Muscle of leg (tissue), 3 donors: ENCODE measurements at regions not wholly inside any gene's neighbourhood (a gene's known extent, or its start where the extent isn't known, plus 50 kb on each side); places are given as distances from the start of the nearest gene placed in this dataset.
A peak's percentile ranks its signal among the peaks of the same experiment; 100 is the strongest.
"Not testable (repeated sequence)": the region's sequence is repeated elsewhere in the genome, so short reads cannot be mapped to it uniquely, and the experiment has no call there.

Experiments
- DNase-seq: peaks from one replicate; pipeline ENCODE4 v3.0.0; 2013
- H3K27ac ChIP-seq: one replicate; pipeline ENCODE4 v1.5.1; 2013; ENCODE audit warnings: mild to moderate bottlenecking, low read length, control low read depth
- H3K27me3 ChIP-seq: one replicate; pipeline ENCODE4 v1.6.1; 2013; ENCODE audit warnings: low read length; ENCODE audit not compliant: control insufficient read depth, insufficient read depth
- H3K36me3 ChIP-seq: one replicate; pipeline ENCODE4 v1.6.1; 2013; ENCODE audit warnings: low read length; ENCODE audit not compliant: control insufficient read depth, insufficient read depth
- H3K4me1 ChIP-seq: one replicate; pipeline ENCODE4 v1.6.1; 2013; ENCODE audit warnings: low read length; ENCODE audit not compliant: control insufficient read depth, insufficient read depth
- H3K4me3 ChIP-seq: one replicate; pipeline ENCODE4 v1.5.1; 2013; ENCODE audit warnings: low read length, control low read depth
- H3K9me3 ChIP-seq: replicated peaks from 2 replicates; pipeline ENCODE4 v1.6.1; 2013; ENCODE audit warnings: low read depth, low read length; ENCODE audit not compliant: control insufficient read depth
- WGBS: methylation state at CpG from one replicate; pipeline ENCODE4 v1.1.5; 2013; ENCODE audit warnings: missing lambda C conversion rate; ENCODE audit not compliant: insufficient coverage; 5-methylcytosine and 5-hydroxymethylcytosine counted together

GRCh38 chr12:114172135-114172534 is 206.0 kb upstream of the RBM19 start:
- H3K27me3 ChIP-seq, result no peaks in the 10 kb centered on the region
- no peaks in the 10 kb centered on the region for H3K4me1 ChIP-seq
- WGBS, result 75% methylated on average over 1 of the region's 4 CpGs
- H3K27ac ChIP-seq, result no peak overlapping the region
- DNase-seq, result no peak
- H3K4me3 ChIP-seq, result no peak overlapping the region
- no peaks in the 10 kb centered on the region for H3K9me3 ChIP-seq
- no peaks in the 10 kb centered on the region for H3K36me3 ChIP-seq

- H3K4me3 ChIP-seq, result no peak overlapping the region
- H3K9me3 ChIP-seq, result no peaks in the 10 kb centered on the region
- no peaks in the 10 kb centered on the region for H3K4me1 ChIP-seq
- H3K36me3 ChIP-seq, result no peaks in the 10 kb centered on the region
- H3K27ac ChIP-seq, result no peak overlapping the region
- WGBS, result 49% methylated on average over 2 of the region's 2 CpGs
- peaks cover 4% of the 10 kb centered on the region for H3K27me3 ChIP-seq
- no peak for DNase-seq
Measured at GRCh38 chr12:114168061-114168460, 201.9 kb upstream of the RBM19 start.

GRCh38 chr12:114167431-114167830 is 201.3 kb upstream of the RBM19 start:
- Histone ChIP-seq H3K9me3 (no peaks in the 10 kb centered on the region), H3K4me1 (no peaks in the 10 kb centered on the region), H3K27ac (no peak overlapping the region), H3K4me3 (no peak overlapping the region), H3K36me3 (no peaks in the 10 kb centered on the region), H3K27me3 (peaks cover 4% of the 10 kb centered on the region)
- 100% methylated on average over 1 of the region's 1 CpG for WGBS
- no peak for DNase-seq

- DNase-seq, result peak; percentile 63
- Histone ChIP-seq H3K9me3 (no peaks in the 10 kb centered on the region), H3K27me3 (peaks cover 4% of the 10 kb centered on the region), H3K4me1 (no peaks in the 10 kb centered on the region), H3K36me3 (no peaks in the 10 kb centered on the region), H3K27ac (no peak overlapping the region), H3K4me3 (no peak overlapping the region)
- 0% methylated on average over 1 of the region's 7 CpGs for WGBS
Measured at GRCh38 chr12:114166362-114166761, 200.2 kb upstream of the RBM19 start.

GRCh38 chr12:114165921-114166320 is 199.8 kb upstream of the RBM19 start:
- Histone ChIP-seq H3K9me3 (no peaks in the 10 kb centered on the region), H3K27ac (no peak overlapping the region), H3K4me1 (no peaks in the 10 kb centered on the region), H3K4me3 (no peak overlapping the region), H3K36me3 (no peaks in the 10 kb centered on the region), H3K27me3 (peaks cover 4% of the 10 kb centered on the region)
- DNase-seq, result no peak
- no CpG with 5 or more reads among the region's 1 CpG for WGBS

- H3K4me3 ChIP-seq, result no peak overlapping the region
- no peaks in the 10 kb centered on the region for H3K9me3 ChIP-seq
- H3K4me1 ChIP-seq, result no peaks in the 10 kb centered on the region
- no CpG with 5 or more reads among the region's 4 CpGs for WGBS
- DNase-seq, result no peak
- no peak overlapping the region for H3K27ac ChIP-seq
- H3K27me3 ChIP-seq, result peaks cover 4% of the 10 kb centered on the region
- H3K36me3 ChIP-seq, result no peaks in the 10 kb centered on the region
Measured at GRCh38 chr12:114164351-114164750, 198.2 kb upstream of the RBM19 start.

GRCh38 chr12:114163771-114164170 is 197.6 kb upstream of the RBM19 start:
- Histone ChIP-seq H3K9me3 (no peaks in the 10 kb centered on the region), H3K27me3 (peaks cover 4% of the 10 kb centered on the region), H3K27ac (no peak overlapping the region), H3K4me3 (no peak overlapping the region), H3K36me3 (no peaks in the 10 kb centered on the region), H3K4me1 (no peaks in the 10 kb centered on the region)
- DNase-seq, result no peak
- WGBS, result 100% methylated on average over 1 of the region's 4 CpGs

DNA sequence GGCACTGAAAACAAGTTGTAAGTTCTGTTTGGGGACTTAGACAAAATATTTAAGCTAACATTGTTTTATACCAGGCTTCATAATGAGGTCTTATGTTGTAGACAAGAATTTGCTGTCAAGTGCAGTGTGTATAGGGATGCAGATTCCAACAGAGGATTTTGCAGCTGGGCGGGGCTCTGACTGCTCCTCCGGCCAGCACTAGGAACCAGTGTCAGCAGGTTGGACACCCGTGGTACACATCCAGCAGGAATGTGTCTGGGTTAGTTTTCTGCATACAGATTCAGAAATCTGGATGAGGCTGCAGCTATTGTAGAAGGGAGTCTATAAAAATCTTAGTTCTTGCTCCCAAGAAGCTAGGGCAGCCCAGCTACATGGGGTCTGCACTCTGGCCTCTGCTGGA is 194.3 kb upstream of the RBM19 start:
- no peak for DNase-seq
- H3K9me3 ChIP-seq, result no peaks in the 10 kb centered on the region
- no peaks in the 10 kb centered on the region for H3K36me3 ChIP-seq
- no peak overlapping the region for H3K27ac ChIP-seq
- H3K4me3 ChIP-seq, result no peak overlapping the region
- H3K27me3 ChIP-seq, result peaks cover 3% of the 10 kb centered on the region
- no peaks in the 10 kb centered on the region for H3K4me1 ChIP-seq
- 53% methylated on average over 3 of the region's 3 CpGs for WGBS

DNA sequence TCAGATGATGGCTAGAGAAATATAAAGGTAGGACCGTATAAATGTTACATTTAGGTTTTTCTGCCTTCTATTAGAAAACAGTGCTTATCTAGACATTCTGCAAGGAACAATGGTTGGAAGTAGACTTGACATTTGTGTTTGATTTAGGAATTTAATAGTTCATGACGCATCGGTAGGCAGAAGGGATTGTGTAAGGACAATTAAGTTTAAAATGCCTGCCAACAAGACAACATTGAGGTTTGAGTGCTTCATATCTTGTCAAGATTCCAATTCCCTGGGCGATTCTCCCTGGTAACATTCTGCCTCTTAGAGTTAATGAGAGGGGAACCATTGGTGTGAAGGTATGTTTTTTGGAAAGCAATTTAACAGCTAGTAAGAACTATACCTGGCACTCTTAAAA is 186.8 kb upstream of the RBM19 start:
- Histone ChIP-seq H3K4me3 (no peak overlapping the region), H3K36me3 (no peaks in the 10 kb centered on the region), H3K27me3 (no peaks in the 10 kb centered on the region), H3K9me3 (no peaks in the 10 kb centered on the region), H3K27ac (no peak overlapping the region), H3K4me1 (no peaks in the 10 kb centered on the region)
- DNase-seq, result no peak
- WGBS, result 96% methylated on average over 3 of the region's 4 CpGs

DNA sequence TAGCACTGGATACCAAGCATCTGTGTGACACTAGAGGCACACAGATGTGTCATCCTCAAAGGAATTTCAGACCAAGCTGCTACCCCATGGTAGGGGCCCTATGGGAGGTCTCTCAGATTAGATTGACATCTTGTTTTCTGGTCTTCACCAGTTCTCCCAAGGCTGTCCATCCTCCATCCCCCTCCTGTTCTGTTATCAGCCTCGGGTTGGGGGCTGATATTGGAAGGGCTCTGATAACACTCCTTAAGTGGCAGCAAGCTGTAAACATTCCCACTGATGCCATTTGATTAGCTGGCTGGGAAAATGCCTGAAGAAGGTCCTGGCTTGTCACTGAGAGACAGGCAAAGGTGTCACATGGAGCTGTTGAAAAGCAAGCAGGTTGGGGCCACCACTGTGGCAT is 185.9 kb upstream of the RBM19 start:
- whole genome bisulfite sequencing, result no CpG with 5 or more reads among the region's 1 CpG
- no peak for DNase-seq
- Histone ChIP-seq H3K4me3 (no peak overlapping the region), H3K9me3 (no peaks in the 10 kb centered on the region), H3K36me3 (no peaks in the 10 kb centered on the region), H3K27ac (no peak overlapping the region), H3K4me1 (no peaks in the 10 kb centered on the region), H3K27me3 (no peaks in the 10 kb centered on the region)

DNA sequence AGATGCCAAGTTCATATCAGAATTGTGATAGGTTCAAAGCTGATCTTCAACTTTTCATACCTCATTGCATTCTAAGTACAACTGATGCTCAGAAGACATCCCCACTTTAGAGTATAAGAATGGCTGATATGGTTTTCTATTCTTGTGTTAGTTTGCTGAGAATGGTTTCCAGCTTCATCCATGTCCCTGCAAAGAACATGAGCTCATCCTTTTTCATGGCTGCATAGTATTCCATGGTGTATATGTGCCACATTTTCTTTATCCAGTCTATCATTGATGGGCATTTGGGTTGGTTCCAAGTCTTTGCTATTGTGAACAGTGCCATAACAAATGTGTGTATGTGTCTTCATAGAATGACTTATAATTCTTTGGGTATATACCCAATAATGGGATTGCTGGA is 184.5 kb upstream of the RBM19 start:
- H3K9me3 ChIP-seq, H3K36me3 ChIP-seq, H3K4me3 ChIP-seq, DNase-seq, H3K27ac ChIP-seq, H3K27me3 ChIP-seq, H3K4me1 ChIP-seq: not testable (repeated sequence)
